ENCODE measurements at regions not wholly inside any gene's neighbourhood (a gene's known extent, or its start where the extent isn't known, plus 50 kb on each side); places are given as distances from the start of the nearest gene placed in this dataset.

DNA sequence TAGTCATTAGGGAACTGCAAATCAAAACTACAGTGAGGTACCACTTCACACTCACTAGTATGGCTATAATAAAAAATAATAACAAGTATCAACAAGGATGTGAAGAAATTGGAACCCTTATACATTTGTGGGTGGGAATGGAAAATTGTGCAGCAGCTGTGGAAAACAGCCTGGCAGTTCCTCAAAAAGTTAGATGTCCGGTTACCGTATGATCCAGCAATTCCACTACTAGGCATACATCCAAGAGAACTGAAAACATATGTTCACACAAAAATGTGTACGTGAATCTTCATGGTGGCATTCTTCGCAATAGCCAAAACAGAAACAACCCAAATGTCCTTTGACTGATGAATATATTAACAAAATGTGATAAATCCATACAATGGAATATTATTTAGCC, 187.9 kb upstream of the LYSMD4 start:
- DNase-seq (ENCODE audit: low spot score), result no peak

- DNase-seq (ENCODE audit: low spot score), result no peak
These were observed 184.8 kb upstream of the LYSMD4 start for GRCh38 chr15:99918072-99918471.

- no peak for DNase-seq (ENCODE audit: low spot score)
These were observed 184.0 kb upstream of the LYSMD4 start for GRCh38 chr15:99917252-99917651.

- DNase-seq (ENCODE audit: low spot score), result no peak
These were observed 183.5 kb upstream of the LYSMD4 start for GRCh38 chr15:99916668-99917223.

DNA sequence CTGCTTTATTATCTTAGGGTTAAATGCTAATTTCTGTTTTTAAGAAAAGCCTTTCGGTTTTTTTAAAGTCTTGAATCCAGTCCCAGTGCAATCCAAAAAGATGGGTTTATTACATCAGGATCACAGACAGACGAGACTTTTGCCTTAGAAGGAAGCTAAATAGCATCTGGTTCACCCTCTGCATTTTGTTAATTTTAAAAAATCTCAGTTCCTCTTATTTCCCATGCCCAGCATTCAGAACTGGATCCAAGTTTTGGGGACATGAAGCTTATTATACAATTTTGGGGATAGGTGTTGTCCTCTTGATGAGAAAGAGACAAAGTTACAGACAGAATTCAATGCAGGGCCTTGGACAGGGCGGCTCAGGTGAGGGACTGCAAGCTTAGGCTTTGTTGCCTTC, 181.5 kb upstream of the LYSMD4 start:
- no peak for DNase-seq (ENCODE audit: low spot score)

- no peak for DNase-seq (ENCODE audit: low spot score)
These were observed 178.6 kb upstream of the LYSMD4 start for GRCh38 chr15:99911816-99912215.

GRCh38 chr15:99909592-99910295, 176.5 kb upstream of the LYSMD4 start:
- no peak for DNase-seq (ENCODE audit: low spot score)

DNA sequence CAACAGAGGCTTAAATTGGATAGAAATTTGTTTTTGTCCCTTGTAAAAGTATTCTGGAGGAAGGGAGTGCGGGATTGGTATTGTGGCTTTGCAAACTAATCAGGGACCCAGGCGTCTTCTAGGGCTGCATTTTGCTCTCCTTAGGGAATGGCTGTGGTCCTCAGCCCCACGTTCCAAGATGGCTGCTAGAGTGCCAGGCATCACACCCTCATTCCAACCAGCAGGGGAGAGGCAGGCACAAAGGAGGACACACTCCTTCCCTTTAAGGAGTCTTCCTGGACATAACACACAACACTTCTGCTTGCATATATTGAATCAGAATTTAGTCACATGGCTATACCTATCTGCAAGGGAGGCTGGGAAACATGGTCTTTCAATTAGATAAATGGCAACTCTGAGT, 174.5 kb upstream of the LYSMD4 start:
- no peak for DNase-seq (ENCODE audit: low spot score)

DNA sequence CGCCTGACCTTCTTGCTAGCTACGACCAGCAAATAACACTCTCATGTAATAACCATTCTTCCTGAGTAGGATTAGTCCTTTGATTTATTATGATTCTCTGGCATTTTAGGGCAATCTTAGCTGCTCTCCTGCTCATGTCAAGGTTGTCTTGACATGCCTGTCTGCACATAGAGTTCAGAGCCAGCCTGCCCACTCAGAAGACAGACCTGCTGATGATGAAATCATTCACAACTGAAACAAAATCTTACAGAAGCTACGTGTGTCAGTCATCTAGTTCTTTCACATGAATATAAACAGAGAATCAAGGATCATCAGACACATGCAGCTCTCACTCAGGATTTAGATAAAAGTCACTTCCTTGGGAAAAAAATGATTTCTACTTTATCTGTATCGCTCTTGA, 173.6 kb upstream of the LYSMD4 start:
- DNase-seq (ENCODE audit: low spot score), result no peak

GRCh38 chr15:99906311-99906710, 173.1 kb upstream of the LYSMD4 start:
- DNase-seq (ENCODE audit: low spot score), result no peak

DNA sequence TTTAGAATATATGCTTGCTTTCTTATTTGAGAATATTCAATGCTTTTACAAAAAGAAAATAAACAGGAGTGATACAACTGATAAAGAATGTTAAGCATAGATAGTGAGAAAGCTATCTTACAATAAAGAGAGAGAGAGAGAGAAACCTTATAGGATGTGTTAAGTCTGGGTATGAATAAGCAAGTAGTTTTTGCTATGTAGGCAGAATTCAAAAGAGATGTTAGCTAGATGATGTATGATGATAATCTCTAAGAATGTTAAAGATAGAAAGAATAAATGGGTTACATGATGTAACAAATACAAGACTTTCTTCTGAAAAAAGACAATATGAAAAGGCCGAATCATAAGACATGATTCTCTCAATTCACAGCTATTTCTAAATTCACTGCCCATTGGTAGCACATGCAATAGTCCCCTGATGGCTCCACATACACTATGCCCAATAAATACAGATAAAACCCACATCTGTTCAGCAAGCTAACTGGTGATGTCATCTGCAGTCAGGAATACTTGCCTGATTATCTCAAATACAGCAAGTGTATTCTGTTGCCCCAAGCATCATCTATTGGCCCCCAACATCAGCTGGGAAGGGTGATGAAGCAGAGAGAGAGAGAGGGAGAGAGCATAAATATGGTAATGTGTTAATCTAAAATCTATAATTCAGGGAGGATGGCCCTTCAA, 169.2 kb upstream of the LYSMD4 start:
- no peak for DNase-seq (ENCODE audit: low spot score)

- DNase-seq (ENCODE audit: low spot score), result no peak
These were observed 162.7 kb upstream of the LYSMD4 start for GRCh38 chr15:99895956-99896311.

DNA sequence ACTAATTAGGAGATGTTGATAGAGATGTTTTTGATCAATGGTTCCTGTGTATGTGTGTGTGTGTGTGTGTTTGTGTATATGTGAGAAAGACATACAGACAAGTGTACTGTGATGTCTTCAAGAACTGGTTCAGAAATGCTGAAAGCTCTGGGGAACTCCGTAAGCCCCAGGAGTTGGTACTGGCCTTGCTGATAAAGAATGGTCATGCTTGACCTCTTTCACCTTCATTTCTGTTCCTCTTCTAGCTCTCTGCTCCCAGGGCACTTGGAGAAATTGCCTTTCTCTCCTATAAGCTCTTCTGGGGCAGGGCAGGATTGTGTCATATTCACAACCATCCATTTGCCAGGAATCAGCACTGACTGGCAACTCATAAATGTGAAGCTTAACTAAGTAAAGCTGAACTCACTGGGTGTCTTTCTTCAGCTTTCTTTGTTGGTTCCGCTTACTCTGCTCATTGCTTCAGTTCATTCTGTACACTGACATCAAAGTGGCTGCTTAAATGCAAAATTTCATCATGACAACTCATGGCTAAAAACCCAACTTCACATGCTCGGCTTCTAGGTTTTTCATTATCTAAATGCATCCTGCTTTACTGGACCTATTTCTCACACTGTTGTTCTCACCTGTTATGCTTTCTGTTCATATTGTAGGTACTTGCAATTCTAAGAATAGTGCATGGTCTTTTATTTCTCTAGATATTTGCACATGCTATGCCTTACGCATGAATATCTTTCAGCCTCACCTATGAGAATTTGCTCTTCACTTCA, 162.1 kb upstream of the LYSMD4 start:
- DNase-seq (ENCODE audit: low spot score), result no peak

GRCh38 chr15:99878835-99879234, 145.6 kb upstream of the LYSMD4 start:
- DNase-seq (ENCODE audit: low spot score), result no peak

GRCh38 chr15:99873451-99873850, 140.2 kb upstream of the LYSMD4 start:
- no peak for DNase-seq (ENCODE audit: low spot score)

DNA sequence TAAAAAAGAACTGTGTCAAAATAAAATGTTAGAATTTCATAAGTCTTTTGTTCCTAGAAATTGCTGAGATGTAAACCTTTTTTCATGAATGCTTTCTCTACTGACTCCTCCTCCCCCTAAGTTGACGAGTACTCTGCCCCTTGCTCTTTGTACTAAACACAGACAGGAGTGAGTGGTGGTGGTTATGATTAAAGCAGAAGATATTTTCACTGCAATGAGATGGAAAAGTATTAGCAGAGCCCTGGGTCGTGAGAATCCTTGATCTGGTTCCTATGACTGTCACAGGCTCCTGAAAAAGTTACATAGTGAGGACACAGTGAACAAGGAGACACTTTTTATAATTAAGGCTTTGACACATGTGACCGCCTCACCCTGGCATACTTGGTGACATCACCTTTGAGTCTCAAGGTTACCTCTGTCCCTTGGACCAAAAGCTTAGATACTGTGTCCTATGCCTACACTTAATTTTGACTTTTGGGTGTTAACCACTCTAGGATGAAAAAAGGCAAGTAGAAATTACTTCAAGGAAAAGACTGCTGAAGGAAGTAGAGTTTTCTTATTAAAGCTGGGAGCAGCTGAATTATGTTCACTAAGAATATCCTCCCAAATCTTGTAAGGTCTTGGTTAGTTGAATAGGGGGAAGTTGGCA, 130.4 kb upstream of the LYSMD4 start:
- no peak for DNase-seq (ENCODE audit: low spot score)

DNA sequence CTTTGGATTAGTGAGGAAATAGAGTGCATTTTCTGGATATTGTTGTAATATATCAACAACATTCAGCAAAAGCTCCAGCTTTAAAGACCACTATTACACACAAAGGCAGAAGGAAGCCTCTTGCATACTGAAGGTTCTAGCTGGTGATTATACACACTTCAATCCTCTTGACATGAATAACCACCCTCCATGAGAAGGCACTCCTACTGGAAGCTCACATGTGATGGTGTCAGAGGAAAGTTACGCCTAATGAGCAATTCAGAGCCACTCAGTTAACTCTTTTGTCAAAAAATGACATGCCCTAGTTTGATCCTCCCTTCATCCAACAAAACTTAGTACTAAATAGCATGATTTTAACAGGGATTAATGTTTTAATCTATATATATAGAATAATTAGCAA, 124.6 kb upstream of the LYSMD4 start:
- no peak for DNase-seq (ENCODE audit: low spot score)

DNA sequence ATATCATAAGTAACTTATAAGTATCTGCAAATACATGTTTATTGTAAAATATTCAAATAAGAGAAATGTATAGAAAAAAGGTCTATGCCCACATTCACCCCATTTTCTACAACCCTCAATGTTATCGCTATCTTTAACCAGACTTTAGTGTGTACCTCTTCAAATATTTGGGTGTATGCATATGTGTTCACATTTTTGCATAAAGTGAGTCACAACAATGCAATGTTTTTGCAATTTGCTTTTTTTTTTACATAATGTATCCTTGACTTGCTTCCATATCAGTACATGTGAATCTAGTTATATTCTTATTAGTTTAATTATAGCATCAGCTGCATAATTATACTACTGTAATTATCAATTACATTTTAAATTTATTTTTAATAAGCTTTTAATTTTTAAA, 117.3 kb upstream of the LYSMD4 start:
- no peak for DNase-seq (ENCODE audit: low spot score)

DNA sequence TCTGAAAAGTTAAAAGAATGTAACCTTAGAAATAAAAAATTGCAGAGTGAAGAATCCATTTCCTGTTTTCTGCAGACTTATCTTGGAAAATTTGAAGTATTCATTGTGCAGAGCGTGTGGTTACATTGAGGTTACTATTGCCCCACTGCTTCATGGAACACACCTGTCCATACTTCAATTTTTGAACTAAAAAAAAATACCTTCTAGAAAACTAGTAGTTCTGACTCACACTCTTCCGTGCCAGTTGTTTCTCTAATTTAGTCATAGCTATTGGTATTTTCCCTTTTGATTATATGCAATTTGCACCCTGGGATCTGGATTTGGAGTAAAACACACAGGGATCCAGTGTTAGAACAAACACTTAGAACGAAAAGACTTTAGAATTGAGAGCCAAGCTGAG, 111.8 kb upstream of the LYSMD4 start:
- peak; percentile 66 for DNase-seq (ENCODE audit: low spot score)

- DNase-seq (ENCODE audit: low spot score), result no peak
These were observed 110.9 kb upstream of the LYSMD4 start for GRCh38 chr15:99844150-99844549.

GRCh38 chr15:99842071-99842470, 108.8 kb upstream of the LYSMD4 start:
- peak; percentile 11 for DNase-seq (ENCODE audit: low spot score)

- DNase-seq (ENCODE audit: low spot score), result peak; percentile 65
These were observed 93.0 kb upstream of the LYSMD4 start for GRCh38 chr15:99826157-99826780.

Measured in activated CD4-positive, alpha-beta T cell treated with anti-CD3 and anti-CD28 coated beads, Interleukin-2, Interleukin-4, amounts not matched to agents 100 ng/mL and 50 ng/mL, durations not matched to agents 16 hours and 8 hours (primary cell).